OCI-LY7 (cell line): ENCODE measurements at regions not wholly inside any gene's neighbourhood (a gene's known extent, or its start where the extent isn't known, plus 50 kb on each side); places are given as distances from the start of the nearest gene placed in this dataset.

ENCODE experiments used
- BruUV-seq: library from RNA; stranded (reverse); fragments of 400-500 nt; replicated peaks from 2 replicates; lab custom pipeline; 2021; lab: Mats Ljungman, UMichigan
- CTCF ChIA-PET: fragments of 300-600 bp; sonication (Branson Sonifier 250); formaldehyde crosslinking; loops from one replicate; lab custom pipeline; 2022; ENCODE audit warnings: antibody characterized with exemption; ENCODE audit not compliant: unreplicated experiment; lab: Charles Lee
- POLR2A ChIA-PET: fragments of 300-600 bp; sonication (Branson Sonifier 250); formaldehyde crosslinking; loops from one replicate; lab custom pipeline; 2022; ENCODE audit warnings: antibody characterized with exemption; lab: Charles Lee
- DNase-seq: peaks from one replicate; pipeline ENCODE4 v3.0.0-alpha.2; 2015; ENCODE audit warnings: low spot score
- H2AFZ ChIP-seq: fragments of 200-600 bp; sonication (generic), shearing (Covaris generic); 2 replicates; pipeline ENCODE4 v1.6.1; 2014; ENCODE audit warnings: mild to moderate bottlenecking, antibody characterized with exemption, low read length, moderate library complexity
- H3K27ac ChIP-seq: fragments of 200-600 bp; sonication (generic); 2 replicates; pipeline ENCODE4 v1.5.1; 2014; ENCODE audit warnings: mixed run types, low read depth, mild to moderate bottlenecking, moderate library complexity, low read length, inconsistent platforms; ENCODE audit not compliant: poor library complexity, severe bottlenecking
- H3K36me3 ChIP-seq: fragments of 200-600 bp; sonication (generic); 2 replicates; pipeline ENCODE4 v1.6.1; 2014; ENCODE audit warnings: mild to moderate bottlenecking, antibody characterized with exemption, low read length, moderate library complexity, mixed read lengths; ENCODE audit not compliant: insufficient read depth
- H3K4me1 ChIP-seq: fragments of 200-600 bp; sonication (generic); 2 replicates; pipeline ENCODE4 v1.5.1; 2014; ENCODE audit warnings: mild to moderate bottlenecking, low read length; ENCODE audit not compliant: insufficient read depth, poor library complexity, severe bottlenecking
- H3K4me2 ChIP-seq: fragments of 200-600 bp; sonication (generic); 2 replicates; pipeline ENCODE4 v1.6.1; 2014; ENCODE audit warnings: mild to moderate bottlenecking, low read length
- H3K4me3 ChIP-seq: fragments of 200-600 bp; sonication (generic); 2 replicates; pipeline ENCODE4 v1.5.1; 2014; ENCODE audit warnings: mild to moderate bottlenecking, low read depth, low read length; ENCODE audit not compliant: poor library complexity, severe bottlenecking
- H3K79me2 ChIP-seq: fragments of 200-600 bp; sonication (generic); 2 replicates; pipeline ENCODE4 v1.6.1; 2016; ENCODE audit warnings: low read depth, mild to moderate bottlenecking, low read length, moderate library complexity, mixed read lengths; ENCODE audit not compliant: insufficient read depth
- H3K9me2 ChIP-seq: fragments of 200-600 bp; sonication (generic); 2 replicates; pipeline ENCODE4 v1.6.1; 2016; ENCODE audit warnings: mild to moderate bottlenecking, low read length, mixed read lengths; ENCODE audit not compliant: insufficient read depth
- H3K9me3 ChIP-seq: fragments of 200-600 bp; sonication (generic); 2 replicates; pipeline ENCODE4 v1.6.1; 2014; ENCODE audit warnings: mild to moderate bottlenecking, mixed run types, low read length, mixed read lengths
- H4K20me1 ChIP-seq: fragments of 200-600 bp; sonication (generic); 2 replicates; pipeline ENCODE4 v1.6.1; 2014; ENCODE audit warnings: mild to moderate bottlenecking, antibody characterized with exemption, low read length, moderate library complexity, mixed read lengths; ENCODE audit not compliant: insufficient read depth
- EZH2phosphoT487 ChIP-seq: fragments of 200-600 bp; sonication (generic); IDR thresholded peaks from 2 replicates; pipeline ENCODE4 v1.6.1; 2018; ENCODE audit warnings: low read depth, borderline replicate concordance, mild to moderate bottlenecking, mixed run types, antibody characterized with exemption, low read length, moderate library complexity, mixed read lengths
- intact Hi-C: fragments of 100-400 bp; cut with micrococcal nuclease; formaldehyde crosslinking; loops from one replicate; pipeline ENCODE4 v1.10.0; 2022; ENCODE audit not compliant: unreplicated experiment
- TF ChIP-seq, protein P1 (sequence below): fragments of 200-600 bp; sonication (generic); conservative IDR thresholded peaks from 2 replicates; pipeline ENCODE4 v1.5.1; 2014; ENCODE audit warnings: mild to moderate bottlenecking, antibody characterized with exemption, low read length, moderate library complexity, mixed read lengths

DNA sequence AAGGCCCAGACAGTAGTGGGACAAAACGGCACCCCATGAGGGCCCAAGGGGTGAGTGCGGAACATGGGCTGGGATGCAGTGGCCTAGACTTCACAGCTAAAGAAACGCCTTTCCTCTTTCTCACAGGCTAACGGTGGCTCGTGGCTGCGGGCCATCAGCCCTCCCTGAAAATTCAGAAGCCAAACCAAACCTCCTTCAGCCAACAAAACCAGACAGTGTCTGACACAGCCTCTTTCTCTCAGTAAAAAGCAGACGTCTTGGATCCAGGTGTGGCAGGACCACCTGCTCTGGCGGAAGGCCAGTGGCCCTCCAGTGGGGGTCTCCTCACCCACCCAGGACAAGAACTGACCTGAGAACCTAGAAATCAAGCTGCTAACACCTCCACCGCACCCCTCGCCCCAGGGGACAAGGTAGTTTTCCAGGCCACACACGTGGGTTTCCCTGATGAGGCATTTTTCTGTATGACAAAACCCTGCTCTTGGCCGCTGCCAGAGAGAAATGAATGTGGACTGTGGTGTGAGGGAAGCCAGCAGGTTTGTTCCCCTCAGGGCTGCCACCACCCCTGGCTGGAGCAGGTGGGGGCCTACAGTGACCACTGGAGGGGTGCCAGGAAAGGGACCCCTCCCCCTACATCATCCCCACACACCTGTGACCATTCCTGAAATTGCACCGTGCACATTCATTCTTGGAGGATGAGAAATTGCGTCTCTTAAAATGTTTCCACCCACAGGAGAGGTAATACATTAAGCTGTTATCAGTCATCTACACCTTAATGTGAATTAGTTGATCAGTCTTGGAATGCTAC, 76.8 kb upstream of the PIM1 start:
- Histone ChIP-seq H4K20me1 (no peaks in the 10 kb centered on the region), H2AFZ (no peak overlapping the region), H3K9me3 (no peaks in the 10 kb centered on the region), H3K4me2 (no peak overlapping the region), H3K4me1 (peaks cover 17% of the 10 kb centered on the region), H3K4me3 (no peak overlapping the region), H3K79me2 (no peaks in the 10 kb centered on the region), H3K36me3 (no peaks in the 10 kb centered on the region), H3K9me2 (no peaks in the 10 kb centered on the region), H3K27ac (no peak overlapping the region)
- ChIA-PET CTCF (no interaction called here), POLR2A (no interaction called here)
- intact Hi-C loops, result no loop called here
- TF ChIP-seq, protein P1, sequence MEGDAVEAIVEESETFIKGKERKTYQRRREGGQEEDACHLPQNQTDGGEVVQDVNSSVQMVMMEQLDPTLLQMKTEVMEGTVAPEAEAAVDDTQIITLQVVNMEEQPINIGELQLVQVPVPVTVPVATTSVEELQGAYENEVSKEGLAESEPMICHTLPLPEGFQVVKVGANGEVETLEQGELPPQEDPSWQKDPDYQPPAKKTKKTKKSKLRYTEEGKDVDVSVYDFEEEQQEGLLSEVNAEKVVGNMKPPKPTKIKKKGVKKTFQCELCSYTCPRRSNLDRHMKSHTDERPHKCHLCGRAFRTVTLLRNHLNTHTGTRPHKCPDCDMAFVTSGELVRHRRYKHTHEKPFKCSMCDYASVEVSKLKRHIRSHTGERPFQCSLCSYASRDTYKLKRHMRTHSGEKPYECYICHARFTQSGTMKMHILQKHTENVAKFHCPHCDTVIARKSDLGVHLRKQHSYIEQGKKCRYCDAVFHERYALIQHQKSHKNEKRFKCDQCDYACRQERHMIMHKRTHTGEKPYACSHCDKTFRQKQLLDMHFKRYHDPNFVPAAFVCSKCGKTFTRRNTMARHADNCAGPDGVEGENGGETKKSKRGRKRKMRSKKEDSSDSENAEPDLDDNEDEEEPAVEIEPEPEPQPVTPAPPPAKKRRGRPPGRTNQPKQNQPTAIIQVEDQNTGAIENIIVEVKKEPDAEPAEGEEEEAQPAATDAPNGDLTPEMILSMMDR, result no peak
- TF ChIP-seq EZH2phosphoT487, result no peak
- BruUV-seq, result no TSS peak
- no peak for DNase-seq

DNA sequence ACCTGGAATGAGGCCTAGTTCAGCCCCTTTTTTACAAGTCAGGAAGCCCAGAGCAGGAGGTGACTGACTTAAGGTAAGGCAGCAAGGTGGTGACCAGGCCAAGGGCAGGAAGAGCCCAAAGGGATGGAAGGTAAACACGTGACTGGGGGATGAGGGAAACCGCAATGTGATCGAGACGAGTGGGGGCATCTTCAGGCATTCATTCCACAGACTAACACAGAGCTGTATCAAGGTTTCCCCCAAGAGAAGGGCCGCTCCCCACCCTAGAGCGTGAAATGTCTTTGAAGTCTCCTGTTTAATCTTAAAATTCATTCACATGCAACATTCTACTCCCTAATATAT, 76.3 kb upstream of the PIM1 start:
- H4K20me1 ChIP-seq, result no peaks in the 10 kb centered on the region
- H3K36me3 ChIP-seq, result no peaks in the 10 kb centered on the region
- peaks cover 17% of the 10 kb centered on the region for H3K4me1 ChIP-seq
- no peaks in the 10 kb centered on the region for H3K9me3 ChIP-seq
- no peaks in the 10 kb centered on the region for H3K79me2 ChIP-seq
- ChIA-PET POLR2A (no interaction called here), CTCF (no interaction called here)
- H3K27ac ChIP-seq, result no peak overlapping the region
- H3K9me2 ChIP-seq, result no peaks in the 10 kb centered on the region
- no peak for DNase-seq
- H3K4me3 ChIP-seq, result no peak overlapping the region
- H3K4me2 ChIP-seq, result no peak overlapping the region
- BruUV-seq, result no TSS peak
- H2AFZ ChIP-seq, result no peak overlapping the region
- intact Hi-C loops, result no loop called here
- TF ChIP-seq, protein P1, result no peak
- no peak for TF ChIP-seq EZH2phosphoT487

DNA sequence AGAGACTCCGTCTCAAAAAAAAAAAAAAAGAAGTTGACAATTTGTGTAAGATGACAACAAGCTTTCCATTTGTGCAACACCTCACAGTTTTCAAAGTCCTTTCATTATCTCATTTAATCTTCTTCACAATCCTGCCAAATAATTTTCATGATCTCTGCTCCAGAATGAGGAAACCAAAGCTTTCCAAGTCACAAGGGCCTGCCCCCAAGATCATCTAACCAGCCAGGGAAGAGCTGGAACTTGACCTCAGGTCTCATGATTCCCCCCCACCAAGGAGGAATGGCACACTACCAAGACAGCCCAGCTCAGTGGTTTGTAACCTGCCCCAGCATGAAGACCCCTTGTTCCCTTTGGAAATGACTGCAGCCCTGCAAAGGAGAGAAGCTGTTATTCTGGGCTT, 74.0 kb upstream of the PIM1 start:
- H3K4me2 ChIP-seq, result no peak overlapping the region
- no peak overlapping the region for H3K27ac ChIP-seq
- intact Hi-C loops, result no loop called here
- H3K36me3 ChIP-seq, result no peaks in the 10 kb centered on the region
- no peak for DNase-seq
- TF ChIP-seq, protein P1, result no peak
- TF ChIP-seq EZH2phosphoT487, result no peak
- no peaks in the 10 kb centered on the region for H3K9me3 ChIP-seq
- no peak overlapping the region for H2AFZ ChIP-seq
- CTCF ChIA-PET, result no interaction called here
- no peak overlapping the region for H3K4me3 ChIP-seq
- peaks cover 23% of the 10 kb centered on the region for H3K4me1 ChIP-seq
- H4K20me1 ChIP-seq, result no peaks in the 10 kb centered on the region
- H3K79me2 ChIP-seq, result no peaks in the 10 kb centered on the region
- BruUV-seq, result no TSS peak
- no peaks in the 10 kb centered on the region for H3K9me2 ChIP-seq
- POLR2A ChIA-PET, result interaction anchor here (0.6 to 1.5 kb wide), 4 partner anchors 14 to 421 kb away, joined by 3 to 6 read pairs (median 4); no protein-coding TSS in a partner anchor
